Right ventricle myocardium superior (tissue), 1 donor: ENCODE measurements at regions not wholly inside any gene's neighbourhood (a gene's known extent, or its start where the extent isn't known, plus 50 kb on each side); places are given as distances from the start of the nearest gene placed in this dataset.

Experiments
- ATAC-seq: fragments of 200-7000 bp; cut with Tn5 transposase; one replicate; pipeline ENCODE4 v1.9.1; 2020; ENCODE audit warnings: mild to moderate bottlenecking; ENCODE audit not compliant: poor library complexity
- DNase-seq: peaks from one replicate; pipeline ENCODE4 v3.0.0-alpha.2; 2020
- intact Hi-C: fragments of 100-400 bp; cut with DNase I; formaldehyde crosslinking; loops from one replicate; pipeline ENCODE4 v1.11.2; 2022
- donor health status: DM: no; HTN: yes; CAD: no; lungs with severe emphysema.

DNA sequence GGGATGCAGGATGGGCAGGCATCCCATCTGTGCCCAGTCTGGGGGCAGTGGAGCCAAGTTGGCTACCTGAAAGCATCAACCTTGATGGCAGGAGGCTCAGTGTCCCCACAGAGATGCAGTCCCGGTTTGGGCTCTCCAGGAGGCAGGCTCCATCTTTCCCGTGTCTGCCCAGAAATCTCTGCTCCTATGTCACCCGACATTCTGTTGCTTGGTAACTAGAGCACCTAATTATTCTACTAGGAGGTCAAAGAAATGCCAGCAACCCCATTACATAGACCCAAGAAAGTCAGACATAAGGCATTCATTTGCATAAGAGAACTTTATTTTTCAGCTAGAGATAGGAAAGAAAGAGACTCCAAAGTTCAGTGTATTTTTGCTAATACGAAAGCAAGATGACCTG, 100.3 kb upstream of the BACE2 start:
- intact Hi-C loops, result loop anchor here (10.0 kb wide), 1 partner anchor 923 kb away; no protein-coding TSS in a partner anchor
- ATAC-seq (no peak), DNase-seq (no peak)

DNA sequence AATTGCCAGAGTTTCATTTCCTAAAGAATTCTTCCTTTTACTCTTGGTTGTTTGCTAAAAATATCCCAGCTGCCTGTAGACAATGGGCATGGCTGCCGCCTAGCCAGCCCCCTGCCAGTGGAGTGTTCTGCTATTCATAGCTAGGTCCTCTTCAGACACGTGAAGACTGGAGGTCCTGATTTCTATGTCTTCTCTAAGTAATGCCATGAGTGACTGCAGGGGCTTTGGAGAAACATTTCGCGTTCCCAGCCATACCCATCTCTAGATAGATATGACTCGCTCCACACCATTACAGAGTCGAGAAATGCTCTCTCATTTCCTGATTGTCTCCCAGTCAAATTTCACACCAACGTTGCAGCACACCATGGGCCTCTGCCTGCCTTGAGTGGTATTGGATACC, 99.5 kb upstream of the BACE2 start:
- DNase-seq, result no peak
- intact Hi-C loops, result loop anchor here (10.0 kb wide), 1 partner anchor 924 kb away; no protein-coding TSS in a partner anchor
- ATAC-seq, result peak; percentile 55

DNA sequence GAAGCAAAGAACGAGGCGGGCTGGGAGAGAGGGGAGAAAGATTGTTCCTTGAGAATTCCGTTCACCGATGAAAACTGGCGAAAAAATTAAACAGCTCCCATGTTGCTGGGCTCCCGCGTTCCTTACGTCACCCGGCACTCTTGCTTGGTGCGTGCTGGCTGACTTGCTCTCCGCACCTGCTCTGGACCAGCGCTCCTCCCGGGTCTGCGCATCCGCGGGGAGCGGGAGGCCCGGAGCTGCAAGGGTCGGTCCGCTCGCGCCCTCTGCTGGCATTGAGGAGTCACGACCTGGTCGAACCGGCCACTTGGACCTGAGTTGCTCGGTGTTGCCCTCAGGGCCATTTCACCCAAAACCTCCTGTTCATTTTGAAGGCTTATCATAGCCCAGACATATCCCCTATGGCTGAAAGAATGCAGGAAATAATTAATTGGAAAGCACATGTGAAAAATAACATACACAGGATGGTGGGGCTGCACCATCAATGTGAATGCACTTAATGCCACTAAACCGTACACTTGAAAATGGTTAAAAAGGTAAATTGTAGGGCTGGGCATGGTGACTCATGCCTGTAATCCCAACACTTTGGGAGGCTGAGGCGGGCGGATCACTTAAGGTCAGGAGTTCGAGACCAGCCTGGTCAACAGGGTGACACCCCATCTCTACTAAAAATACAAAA, 98.9 kb upstream of the BACE2 start:
- DNase-seq (peak; percentile 88), ATAC-seq (peak; percentile 92)
- intact Hi-C loops, result loop anchor here (10.0 kb wide), 1 partner anchor 924 kb away; no protein-coding TSS in a partner anchor

DNA sequence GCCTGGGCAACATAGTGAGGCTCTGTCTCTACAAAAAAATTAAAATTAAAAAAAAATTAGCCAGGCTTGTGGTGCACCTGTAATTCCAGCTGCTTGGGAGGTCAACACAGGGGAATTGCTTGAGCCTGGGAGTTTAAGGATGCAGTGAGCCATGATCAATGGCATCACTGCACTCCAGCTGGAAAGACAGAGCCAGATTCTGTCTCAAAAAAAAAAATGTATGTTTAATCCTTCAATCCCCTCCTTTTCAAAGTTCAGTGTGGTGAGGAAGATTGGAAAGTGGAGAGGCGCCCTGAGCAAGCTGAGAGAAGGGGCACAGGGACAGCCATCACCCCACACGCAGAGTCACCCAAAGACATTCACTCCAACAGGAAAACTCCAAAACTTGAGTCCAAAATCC, 97.7 kb upstream of the BACE2 start:
- ATAC-seq (no peak), DNase-seq (no peak)
- intact Hi-C loops, result loop anchor here (5.0 kb wide), 1 partner anchor 603 kb away; no protein-coding TSS in a partner anchor

DNA sequence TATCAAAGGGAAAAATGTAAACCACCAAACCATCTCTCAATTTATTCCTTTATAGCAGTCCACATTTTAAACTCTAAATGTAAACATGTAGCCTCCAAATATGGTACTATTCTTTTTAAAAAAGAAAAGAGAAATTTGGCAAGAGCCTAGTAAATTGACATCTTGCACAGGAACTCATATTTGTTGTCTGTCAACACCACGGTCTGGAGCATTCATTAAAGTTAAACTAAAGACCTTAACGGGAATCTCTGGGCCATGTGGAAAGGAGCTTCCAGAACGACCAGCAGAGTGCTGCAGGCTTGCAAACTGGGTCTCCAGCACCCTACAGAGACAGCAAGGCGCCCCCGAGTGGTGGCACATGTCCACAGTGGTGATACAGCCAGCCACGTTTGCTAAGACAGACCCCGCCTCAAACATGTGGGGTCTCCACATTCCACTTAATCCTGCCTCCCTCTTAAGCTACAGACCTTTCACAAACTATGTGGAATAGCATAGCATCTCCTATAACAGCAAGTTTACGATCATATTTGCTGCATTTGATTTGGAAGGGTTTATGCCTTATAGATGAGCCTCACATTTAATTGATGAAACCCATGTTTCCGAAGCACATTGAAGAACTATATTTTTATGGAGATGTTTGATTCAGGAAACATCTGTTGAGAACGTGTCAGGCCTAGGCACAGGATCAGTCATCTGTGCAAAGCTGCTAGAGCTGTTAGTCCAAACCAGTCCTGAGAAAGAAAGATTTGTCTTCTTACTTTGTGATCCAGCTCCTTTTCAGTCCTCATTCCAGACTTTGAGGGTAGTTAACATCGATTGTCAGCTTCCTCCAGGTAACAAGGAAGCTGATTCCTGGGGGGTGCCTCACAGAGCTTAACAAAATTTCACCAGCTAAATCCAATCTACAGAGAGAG, 96.4 kb upstream of the BACE2 start:
- intact Hi-C loops, result loop anchor here (5.0 kb wide), 1 partner anchor 604 kb away; no protein-coding TSS in a partner anchor
- DNase-seq (no peak), ATAC-seq (no peak)

DNA sequence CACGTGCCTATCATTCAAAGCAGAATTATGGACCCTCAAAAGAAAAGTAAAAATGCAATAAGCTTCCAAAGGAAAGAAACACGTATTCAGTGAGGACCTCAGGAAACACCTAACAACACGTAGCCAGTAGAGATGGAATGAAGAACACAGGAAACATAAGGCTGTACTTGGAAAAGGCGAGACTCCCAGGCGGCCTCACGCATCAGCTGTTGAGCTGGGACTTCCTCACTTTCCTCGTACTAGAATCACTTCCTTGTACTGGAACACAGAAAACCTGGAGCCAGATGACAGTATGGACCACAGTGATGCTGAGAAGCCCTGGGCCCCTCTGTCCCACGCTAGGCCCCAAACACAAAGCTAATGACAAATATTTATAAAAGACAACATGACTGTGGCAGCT, 94.4 kb upstream of the BACE2 start:
- DNase-seq (no peak), ATAC-seq (no peak)
- intact Hi-C loops, result loop anchor here (5.0 kb wide), 1 partner anchor 606 kb away; no protein-coding TSS in a partner anchor

DNA sequence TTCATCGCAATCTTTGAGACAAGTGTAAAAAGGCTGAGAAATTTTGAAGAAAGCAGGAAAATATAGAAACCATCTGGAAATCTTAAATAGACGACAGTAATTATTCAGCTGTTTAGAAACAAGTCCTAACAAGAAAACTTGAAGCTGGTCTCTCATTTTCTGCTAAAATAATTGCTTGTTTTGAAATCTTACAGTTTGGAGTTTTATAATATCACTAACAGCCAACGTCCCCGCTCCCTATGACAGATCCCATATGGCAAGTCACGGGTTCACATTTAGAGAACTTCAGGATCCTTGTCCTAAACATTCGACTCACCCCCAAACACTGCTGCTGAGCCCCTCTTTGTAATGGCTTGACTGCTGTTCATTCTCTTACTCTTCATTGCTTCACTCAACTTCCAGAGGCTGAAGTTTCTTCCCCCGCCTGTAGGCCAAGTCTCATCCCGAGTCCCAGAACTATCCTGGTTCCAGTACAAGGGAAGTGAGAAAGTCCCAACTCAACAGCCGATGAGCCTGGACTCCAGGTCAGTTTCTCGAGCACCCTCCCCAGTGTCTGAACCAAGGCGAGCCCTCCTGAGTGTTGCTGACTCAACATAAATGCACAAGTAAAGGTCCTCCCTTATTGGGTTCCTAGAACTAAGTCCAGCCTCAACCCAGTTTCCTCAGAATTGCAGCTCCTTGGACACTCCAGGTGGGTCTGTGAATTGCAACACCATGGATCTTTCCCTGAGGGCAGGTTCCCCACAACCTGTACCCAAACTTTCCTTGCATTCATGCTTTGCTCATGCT, 93.4 kb upstream of the BACE2 start:
- intact Hi-C loops, result loop anchor here (5.0 kb wide), 1 partner anchor 607 kb away; no protein-coding TSS in a partner anchor
- ATAC-seq (no peak), DNase-seq (no peak)

DNA sequence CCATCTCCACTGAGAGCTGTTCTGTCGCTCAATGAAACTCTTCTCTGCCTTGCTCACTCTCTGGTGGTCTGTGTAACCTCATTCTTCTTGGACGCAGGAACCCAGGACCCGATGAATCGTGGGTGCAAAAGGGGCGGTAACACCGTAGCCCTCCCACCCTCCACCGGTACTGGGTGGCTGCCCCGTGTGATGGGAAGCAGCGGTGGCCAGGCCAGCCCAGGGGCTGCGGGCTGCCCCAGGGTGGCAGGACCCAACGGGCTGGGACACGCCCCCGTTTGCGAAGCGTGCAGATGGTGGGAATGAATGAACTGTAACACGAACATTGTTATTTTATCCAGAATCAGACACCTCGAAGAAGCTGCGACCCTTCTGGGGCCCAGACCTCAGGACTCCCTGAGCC, 92.3 kb upstream of the BACE2 start:
- no peak for ATAC-seq
- no peak for DNase-seq
- intact Hi-C loops, result no loop called here

DNA sequence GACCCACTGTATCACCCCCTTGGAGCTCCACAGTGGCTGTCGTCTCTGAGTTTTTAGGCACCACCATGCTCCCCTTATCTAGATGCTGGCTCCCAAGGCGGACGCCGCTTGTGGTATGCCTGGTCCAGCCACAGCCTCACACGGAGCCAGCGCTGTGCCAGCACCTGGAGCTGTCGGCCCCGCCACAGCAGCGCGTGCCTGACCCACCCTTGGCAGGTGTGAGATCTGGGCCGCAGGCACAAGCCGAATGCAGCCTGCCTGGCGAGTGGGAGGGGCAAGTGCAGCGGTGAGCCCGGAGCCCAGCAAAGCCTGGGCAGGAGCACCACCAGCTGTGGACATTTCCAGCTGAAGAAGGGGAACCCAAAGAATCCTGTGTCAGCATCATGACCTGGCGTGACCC, 91.9 kb upstream of the BACE2 start:
- ATAC-seq (no peak), DNase-seq (no peak)
- intact Hi-C loops, result no loop called here

DNA sequence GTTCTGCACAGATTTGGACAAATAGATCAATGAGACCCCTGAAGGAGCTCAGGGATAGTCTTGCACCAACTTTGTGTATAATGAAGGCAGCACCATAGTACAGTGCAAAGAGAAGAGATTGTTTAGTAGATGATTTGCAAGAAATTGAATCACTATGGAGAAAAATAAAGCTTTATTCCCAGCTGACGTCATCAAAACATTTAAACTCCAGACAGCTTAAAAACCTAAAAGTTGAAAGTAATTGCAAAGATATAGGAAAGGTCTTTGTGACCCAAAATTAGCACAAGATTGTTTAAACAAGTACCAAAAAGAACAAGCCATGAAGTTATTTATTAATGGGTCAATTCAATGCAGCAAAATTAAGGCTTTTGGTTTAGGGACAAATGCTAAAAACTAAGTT, 88.8 kb upstream of the BACE2 start:
- intact Hi-C loops, result no loop called here

DNA sequence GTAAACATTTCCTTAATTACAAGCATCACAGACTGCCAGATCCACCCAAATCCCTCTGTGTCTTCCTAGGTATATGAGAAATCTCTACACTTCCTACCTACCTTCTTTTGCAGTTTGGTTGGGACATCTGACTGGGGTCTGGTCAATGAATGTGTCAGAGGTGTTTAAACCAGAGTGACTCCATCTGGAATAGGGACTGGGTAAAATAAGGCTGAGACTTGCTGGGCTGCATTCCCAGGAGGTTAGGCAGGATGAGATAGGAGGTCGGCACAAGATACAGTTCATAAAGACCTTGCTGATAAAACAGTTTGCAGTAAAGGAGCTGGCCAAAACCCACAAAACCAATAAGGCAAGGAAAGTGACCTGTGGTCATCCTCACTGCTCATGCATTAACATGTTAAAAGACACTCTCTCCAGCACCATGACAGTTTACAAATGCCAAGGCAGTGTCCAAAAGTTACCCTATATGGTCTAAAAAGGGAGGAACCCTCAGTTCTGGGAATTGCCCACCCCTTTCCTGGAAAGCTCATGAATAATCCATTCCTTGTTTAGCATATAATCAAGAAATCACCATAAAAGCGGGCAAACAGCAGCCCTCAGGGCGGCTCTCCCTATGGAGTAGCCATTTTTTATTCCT, 87.4 kb upstream of the BACE2 start:
- intact Hi-C loops, result no loop called here
- DNase-seq (no peak), ATAC-seq (no peak)

More for the DNA sequence above, 88.8 kb upstream of the BACE2 start:
- DNase-seq (no peak), ATAC-seq (no peak)

DNA sequence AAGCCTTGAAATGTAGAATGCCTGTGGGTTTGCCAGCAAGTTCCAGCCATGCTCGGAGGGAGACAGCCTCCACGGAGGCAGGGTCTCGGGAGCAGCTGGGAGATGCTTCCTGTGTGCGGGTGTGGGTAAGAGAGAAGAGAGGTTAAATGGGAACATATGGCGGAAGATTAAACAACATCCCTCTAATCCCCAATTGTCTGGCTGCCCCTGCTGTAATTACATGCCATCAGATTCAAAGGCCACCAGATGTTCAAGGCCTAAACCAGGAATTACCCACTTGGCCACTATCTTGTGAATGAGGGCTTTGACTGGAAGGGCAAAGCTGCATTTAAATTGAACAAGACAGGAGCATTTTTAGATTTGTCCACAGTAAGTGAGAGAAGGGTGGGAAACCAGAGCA, 81.4 kb upstream of the BACE2 start:
- intact Hi-C loops, result no loop called here
- ATAC-seq (no peak), DNase-seq (no peak)

DNA sequence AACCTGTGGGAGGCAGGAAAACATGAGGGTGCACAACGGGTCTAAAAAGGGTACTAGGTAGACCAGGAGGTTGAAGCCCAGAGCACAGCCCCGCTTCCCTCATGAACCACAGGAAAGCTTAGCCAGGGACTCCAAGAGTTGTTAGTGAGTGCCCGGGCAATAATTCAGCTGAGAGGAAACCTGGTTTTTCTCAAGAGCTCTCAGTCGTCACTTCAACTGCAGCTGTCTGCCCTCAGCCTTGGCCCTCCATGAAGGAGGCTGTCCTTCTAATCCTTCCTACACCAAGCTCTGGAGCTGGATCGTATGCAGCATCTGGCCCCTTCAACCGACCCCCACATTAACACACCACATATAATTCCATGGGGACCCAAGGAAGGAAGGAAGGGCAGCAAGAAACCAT, 77.0 kb upstream of the BACE2 start:
- no peak for DNase-seq
- intact Hi-C loops, result no loop called here
- no peak for ATAC-seq

DNA sequence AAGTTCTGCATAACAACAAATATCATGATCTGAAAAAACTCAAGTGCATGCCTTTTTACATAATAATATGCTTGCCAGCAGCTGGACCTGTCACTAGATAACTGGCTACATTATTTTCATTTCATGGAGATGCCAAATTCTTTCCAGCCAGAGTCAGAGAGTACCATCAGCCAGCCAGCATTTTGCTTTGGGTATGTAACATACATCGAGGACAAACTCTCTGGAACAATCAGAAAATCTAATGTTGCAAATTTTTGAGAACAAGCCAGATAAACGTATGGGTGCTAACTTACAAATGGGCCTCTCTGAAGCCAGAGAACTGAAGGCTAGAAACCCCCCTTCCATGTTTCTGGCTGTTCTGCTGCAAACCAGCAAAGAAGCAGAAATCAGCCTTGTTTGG, 76.3 kb upstream of the BACE2 start:
- intact Hi-C loops, result no loop called here
- DNase-seq (no peak), ATAC-seq (no peak)

DNA sequence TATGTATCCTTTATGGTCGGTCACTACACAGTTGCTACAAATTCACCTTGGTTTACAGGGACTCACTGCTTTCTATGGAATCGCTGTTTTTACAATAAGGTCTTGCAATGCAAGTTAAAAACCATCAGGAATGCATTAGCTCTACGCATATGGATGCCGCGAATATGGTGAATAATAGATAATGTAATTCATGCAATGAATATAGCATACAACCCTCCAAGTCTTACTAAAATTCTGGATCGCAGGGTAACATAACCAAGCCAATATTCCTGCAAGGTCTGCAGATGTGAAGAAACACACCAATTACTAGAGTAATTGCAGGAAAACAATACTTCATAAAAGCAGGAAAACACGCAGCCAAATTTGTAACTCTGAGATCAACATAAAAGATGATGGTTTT, 75.6 kb upstream of the BACE2 start:
- ATAC-seq (no peak), DNase-seq (no peak)
- intact Hi-C loops, result no loop called here

DNA sequence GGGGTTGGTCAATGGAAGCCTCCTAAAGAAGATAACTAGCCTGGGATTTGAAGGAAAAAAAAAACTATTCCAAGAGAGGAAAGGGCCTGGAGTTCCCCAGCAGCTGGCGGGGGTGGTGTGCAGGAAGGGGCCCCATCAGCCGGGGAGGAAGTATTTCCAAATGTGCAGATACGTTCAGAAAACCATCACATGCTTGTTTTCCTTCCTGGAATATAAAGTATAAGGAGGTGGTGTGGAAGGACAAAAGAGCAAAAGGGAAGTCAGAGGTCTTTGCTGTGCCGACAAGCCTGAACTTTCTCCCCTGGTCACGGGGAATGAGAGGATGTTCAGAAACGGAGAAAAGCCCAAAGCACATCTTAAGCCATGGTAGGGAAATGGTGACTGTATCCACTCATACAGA, 72.0 kb upstream of the BACE2 start:
- no peak for DNase-seq
- intact Hi-C loops, result no loop called here
- no peak for ATAC-seq

DNA sequence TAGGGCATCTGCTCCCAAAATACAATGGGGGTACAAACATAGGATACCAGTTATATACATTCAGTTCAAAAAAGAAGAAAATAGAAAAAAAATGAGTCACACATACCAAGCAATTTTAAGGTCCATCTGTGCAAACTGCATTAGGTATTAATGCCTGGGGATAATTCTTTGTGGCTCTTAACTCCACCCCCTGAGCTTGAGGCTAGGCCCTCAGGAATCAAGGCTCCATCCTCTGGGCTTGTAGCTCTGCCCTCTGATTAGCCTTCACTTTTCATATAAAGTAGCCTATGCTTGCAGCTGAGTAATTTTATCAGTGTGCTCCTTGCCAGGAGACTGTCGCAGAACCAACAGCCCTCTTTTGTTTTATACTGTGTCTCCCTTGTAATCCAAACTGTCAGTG, 69.9 kb upstream of the BACE2 start:
- ATAC-seq (no peak), DNase-seq (no peak)
- intact Hi-C loops, result no loop called here

DNA sequence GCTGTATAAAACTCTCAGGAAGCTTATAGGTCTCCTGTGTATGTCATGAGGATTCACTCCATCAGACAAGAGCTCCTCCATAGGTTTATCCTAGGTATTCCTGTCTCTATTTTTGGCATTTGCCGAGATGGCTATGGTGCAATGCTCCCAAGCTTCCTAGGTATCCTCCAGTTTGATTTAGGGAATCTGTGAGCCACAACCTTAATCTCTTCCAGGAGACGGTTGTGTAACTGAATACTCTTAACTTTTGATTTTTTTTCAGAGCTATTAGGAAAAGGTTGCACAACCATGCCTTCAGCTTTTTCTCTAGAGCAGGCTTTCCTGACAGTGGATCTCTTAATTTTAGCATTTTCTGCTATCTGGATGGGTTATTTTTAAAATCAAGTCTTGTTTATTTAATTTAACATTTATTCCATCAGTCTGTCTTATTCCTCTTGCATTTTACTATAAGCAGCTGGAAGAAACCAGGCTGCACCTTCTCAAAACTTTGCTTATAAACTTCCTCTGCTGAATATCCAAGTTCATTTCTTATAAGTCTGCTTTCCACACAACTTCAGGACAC, 69.4 kb upstream of the BACE2 start:
- ATAC-seq (no peak), DNase-seq (no peak)
- intact Hi-C loops, result no loop called here
